GM12865 (cell line): ENCODE measurements at regions not wholly inside any gene's neighbourhood (a gene's known extent, or its start where the extent isn't known, plus 50 kb on each side); places are given as distances from the start of the nearest gene placed in this dataset.

ENCODE experiments used
- DNase-seq: peaks from one replicate; pipeline ENCODE4 v3.0.0; 2010; ENCODE audit warnings: low read depth
- H3K4me3 ChIP-seq: 2 replicates; pipeline ENCODE4 v1.5.1; 2011; ENCODE audit warnings: mild to moderate bottlenecking, low read depth, low read length, control low read depth
- TF ChIP-seq, protein P1 (sequence below): IDR thresholded peaks from 2 replicates; pipeline ENCODE4 v1.5.1; 2011; ENCODE audit warnings: low read length, control low read depth, low read depth, inconsistent platforms; ENCODE audit not compliant: insufficient read depth; ENCODE audit errors: missing control alignments

DNA sequence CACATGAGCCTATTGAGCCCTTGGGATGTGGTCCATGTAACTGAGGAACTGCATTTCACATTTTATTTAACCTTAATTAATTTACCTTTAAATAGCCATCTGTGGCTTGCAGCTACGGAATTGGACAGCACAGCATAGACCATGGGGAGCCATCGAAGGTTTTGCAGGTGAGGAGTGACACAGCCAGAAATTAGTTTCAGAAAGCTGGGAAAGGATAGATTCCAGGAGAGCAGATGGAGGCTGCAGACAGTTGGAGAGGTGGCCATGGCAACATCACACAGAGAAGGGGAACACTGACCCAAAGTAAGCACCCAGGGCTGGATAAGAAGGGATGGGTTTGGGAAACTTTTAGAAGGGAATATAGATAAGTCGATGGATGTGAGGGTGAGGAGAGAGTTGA lies 100.1 kb upstream of the SLC6A11 start:
- DNase-seq: no peak
- TF ChIP-seq, protein P1, sequence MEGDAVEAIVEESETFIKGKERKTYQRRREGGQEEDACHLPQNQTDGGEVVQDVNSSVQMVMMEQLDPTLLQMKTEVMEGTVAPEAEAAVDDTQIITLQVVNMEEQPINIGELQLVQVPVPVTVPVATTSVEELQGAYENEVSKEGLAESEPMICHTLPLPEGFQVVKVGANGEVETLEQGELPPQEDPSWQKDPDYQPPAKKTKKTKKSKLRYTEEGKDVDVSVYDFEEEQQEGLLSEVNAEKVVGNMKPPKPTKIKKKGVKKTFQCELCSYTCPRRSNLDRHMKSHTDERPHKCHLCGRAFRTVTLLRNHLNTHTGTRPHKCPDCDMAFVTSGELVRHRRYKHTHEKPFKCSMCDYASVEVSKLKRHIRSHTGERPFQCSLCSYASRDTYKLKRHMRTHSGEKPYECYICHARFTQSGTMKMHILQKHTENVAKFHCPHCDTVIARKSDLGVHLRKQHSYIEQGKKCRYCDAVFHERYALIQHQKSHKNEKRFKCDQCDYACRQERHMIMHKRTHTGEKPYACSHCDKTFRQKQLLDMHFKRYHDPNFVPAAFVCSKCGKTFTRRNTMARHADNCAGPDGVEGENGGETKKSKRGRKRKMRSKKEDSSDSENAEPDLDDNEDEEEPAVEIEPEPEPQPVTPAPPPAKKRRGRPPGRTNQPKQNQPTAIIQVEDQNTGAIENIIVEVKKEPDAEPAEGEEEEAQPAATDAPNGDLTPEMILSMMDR: no peak
- no peak overlapping the region for H3K4me3 ChIP-seq

DNA sequence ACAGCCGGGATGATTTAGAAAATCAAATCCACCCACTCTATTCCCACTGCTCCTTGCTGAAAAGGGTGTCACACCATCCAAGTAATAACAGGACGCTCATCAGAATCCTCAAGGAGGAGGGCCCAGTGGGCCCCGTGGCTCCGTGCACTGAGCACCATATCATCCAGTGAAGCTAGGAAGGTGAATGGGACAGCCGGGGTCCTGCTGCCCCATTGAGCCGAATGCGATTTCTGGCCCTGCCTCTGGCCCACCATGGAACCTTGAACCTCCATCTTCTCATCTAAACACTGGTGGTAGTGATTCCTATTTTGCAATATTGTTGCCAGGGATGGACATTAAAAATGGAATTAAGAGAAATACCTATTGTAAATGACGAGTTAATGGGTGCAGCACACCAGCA lies 99.1 kb upstream of the SLC6A11 start:
- H3K4me3 ChIP-seq: no peak overlapping the region
- TF ChIP-seq, protein P1: no peak
- DNase-seq: no peak

- DNase-seq: no peak
- no peak overlapping the region for H3K4me3 ChIP-seq
- TF ChIP-seq, protein P1: no peak
Observed at GRCh38 chr3:10717756-10718155, 98.3 kb upstream of the SLC6A11 start.

- DNase-seq: no peak
- no peak overlapping the region for H3K4me3 ChIP-seq
- TF ChIP-seq, protein P1: no peak
Observed at GRCh38 chr3:10721101-10721500, 94.9 kb upstream of the SLC6A11 start.

DNA sequence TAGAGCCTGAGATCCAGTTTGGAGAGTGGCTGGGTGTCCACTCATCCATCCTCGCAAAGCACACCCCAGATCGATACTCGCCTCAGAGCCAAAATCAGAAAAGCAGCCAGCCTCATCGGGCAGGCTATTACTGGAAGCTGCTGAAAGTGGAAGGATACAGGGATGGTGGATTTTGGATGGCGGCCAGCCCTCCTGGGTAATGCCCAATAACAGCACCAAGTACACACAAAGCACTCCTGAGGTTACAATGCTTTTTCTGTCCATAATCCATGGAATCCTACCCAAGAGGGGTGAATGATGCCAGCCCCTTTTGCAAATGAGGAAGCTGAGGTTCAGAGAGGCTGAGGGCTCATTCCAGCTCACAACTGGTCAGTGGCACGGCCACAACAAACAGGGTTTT lies 93.1 kb upstream of the SLC6A11 start:
- TF ChIP-seq, protein P1: no peak
- H3K4me3 ChIP-seq: no peak overlapping the region
- no peak for DNase-seq

DNA sequence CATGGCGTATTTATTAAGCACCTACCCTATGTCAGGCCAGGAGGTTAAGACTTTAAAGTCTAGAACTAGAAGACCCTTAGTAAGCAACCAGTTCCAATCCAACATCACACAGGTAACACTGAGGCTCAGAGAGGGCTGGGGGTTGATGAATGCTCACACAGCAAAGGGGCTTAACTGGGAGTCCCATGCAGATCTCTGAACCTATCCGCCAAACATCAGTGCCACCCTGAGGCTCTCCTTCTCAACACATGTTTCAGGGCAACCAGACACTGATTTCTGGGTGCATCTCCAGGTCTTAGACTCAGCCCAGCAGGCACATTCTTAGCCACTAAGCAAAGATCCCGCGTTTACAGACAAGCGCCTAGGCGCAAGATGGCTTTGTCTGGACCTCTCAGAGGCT lies 92.0 kb upstream of the SLC6A11 start:
- TF ChIP-seq, protein P1: no peak
- no peak overlapping the region for H3K4me3 ChIP-seq
- no peak for DNase-seq

DNA sequence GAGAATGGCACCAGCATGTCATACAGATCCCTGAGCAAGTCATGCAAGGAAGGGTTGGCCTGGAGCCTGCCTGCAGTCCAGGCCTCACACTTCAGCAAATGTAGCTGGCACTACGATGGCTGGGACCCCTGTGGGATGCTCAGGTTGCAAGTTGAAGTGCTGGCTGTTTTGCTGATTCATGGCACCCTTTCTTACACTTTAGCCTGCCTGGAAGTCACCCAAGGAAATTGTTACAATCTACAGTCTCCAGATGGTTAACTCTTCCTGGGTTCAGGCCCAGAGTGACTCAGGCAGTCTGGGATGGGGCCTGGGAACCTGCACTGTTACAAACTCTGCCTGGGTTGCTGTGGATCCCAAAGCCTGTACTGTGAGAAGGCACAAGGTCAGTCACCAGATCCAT lies 91.0 kb upstream of the SLC6A11 start:
- TF ChIP-seq, protein P1: no peak
- H3K4me3 ChIP-seq: no peak overlapping the region
- no peak for DNase-seq
